ENCODE measurements at regions not wholly inside any gene's neighbourhood (a gene's known extent, or its start where the extent isn't known, plus 50 kb on each side); places are given as distances from the start of the nearest gene placed in this dataset.
"Not testable (repeated sequence)": the region's sequence is repeated elsewhere in the genome, so short reads cannot be mapped to it uniquely, and the experiment has no call there.

GRCh38 chr14:106235356-106236159, 709.2 kb downstream of the TMEM121 start:
- no peak for DNase-seq

- DNase-seq, result no peak
These were observed 722.2 kb downstream of the TMEM121 start for GRCh38 chr14:106248321-106249192.

DNA sequence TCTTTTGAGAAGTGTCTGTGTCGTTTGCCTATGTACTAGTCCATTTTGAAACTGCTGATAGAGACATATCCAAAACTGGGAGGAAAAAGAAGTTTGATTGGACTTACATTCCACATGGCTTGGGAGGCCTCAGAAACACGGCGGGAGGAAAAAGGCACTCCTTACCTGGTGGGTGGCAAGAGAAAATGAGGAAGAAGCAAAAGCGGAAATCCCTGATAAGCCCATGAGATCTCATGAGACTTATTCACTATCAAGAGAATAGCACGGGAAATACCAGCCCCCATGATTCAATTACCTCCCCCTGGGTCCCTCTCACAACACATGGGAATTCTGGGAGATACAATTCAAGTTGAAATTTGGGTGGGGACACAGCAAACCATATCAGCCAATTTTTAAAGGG, 727.6 kb downstream of the TMEM121 start:
- not testable (repeated sequence) for DNase-seq

DNA sequence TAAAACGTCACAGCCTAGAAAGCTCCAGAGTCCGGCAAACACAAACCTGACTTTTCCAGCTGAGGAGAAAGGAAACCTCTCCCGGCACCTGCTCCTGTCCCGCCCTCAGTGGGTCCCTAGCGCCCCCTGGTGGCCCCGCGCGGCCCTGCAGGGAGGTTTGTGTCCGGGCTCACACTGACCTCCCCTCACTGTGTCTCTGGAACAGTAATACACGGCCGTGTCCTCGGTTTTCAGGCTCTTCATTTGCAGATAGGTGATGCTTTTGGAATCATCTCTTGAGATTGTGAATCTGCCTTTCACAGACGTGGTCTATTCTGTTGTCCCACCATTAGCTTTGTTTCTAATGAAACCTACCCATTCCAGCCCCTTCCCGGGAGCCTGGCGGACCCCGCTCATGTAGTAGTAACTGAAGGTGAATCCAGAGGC, 731.2 kb downstream of the TMEM121 start:
- peak; percentile 92 for DNase-seq

- DNase-seq, result peak; percentile 90
These were observed 741.8 kb downstream of the TMEM121 start for GRCh38 chr14:106268013-106268727.

- DNase-seq, result no peak
These were observed 742.6 kb downstream of the TMEM121 start for GRCh38 chr14:106269029-106269428.

- no peak for DNase-seq
These were observed 743.2 kb downstream of the TMEM121 start for GRCh38 chr14:106269451-106270204.

DNA sequence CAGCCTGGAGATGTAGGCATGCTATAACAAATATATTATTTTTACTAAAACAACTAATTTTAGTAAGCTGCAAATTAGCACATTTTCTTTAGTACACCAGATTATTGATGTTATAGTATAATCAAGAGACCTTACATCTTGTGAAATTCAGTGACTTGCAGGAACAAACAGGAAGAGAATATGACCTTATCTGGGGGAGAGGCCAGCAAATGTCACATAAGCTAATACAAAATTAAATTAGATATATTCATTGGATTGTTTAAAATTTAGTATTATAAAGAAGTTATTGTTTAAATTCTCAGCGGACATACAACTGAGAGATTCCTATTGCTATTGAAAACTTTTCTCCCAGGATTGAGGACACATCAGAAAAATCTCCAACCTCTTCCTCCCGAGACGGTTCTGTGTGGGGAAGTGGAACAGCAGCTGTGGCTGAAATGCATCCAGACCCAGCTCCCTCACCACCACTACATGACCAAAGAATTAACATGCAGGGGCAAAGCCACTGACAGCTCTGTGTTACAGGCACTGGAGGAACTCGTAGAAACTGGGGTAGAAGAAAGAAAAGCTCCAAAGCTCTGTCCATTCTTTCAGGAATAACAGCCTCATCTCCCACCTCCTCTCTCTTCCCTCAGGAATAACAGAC, 744.2 kb downstream of the TMEM121 start:
- not testable (repeated sequence) for DNase-seq

DNA sequence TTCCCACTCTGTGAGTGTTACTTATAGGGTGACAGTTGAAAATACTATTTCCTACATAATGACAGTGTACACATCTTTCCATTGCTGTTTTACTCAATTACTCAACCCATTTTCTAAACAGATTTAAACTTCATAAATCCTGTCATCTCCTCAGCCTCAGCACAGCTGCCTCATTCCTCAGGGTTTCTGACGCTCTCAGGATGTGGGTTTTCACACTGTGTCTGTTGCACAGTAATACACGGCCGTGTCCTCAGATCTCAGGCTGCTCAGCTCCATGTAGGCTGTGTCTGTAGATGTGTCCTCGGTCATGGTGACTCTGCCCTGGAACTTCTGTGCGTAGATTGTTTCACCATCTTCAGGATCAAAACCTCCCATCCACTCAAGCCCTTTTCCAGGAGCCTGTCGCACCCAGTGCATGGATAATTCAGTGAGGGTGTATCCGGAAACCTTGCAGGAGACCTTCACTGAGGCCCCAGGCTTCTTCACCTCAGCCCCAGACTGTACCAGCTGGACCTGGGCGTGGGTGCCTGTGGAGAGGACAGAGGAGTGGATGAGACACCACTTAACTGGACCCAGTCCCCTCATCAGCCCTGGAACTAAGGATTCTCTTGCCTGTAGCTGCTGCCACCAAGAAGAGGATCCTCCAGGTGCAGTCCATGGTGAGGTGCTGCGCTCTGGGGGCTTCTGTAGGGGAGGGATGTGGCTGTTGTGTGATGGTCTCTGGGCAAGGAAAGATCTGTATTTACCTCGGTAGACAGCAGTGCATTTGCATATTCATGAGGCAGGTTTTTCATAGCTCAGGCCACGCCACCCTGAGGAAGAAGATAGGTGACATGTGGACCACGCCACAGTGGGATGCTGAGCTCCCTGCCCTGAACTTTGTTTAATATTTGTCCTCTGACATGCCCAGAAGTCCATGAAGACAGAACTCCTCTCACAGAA, 750.2 kb downstream of the TMEM121 start:
- DNase-seq, result no peak

DNA sequence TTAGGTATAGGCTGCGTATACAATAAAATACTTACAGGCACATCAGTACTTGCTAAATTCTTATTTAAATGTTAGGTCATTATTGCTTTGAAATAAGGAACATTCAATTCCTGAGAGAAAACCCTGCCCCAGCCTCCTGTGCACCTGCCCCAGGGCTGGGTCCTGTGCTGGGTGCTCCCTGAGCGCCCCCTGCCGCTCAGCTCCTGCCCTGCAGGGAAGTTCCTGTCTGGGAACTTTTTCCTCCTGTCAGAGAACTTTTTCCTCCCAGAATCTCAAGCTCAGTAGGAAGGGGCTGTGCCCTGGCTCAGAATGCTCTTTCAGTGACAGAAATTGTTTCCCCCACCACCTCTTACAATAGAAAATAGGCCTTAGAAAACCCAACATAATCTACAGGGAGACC, 751.1 kb downstream of the TMEM121 start:
- peak; percentile 72 for DNase-seq

- DNase-seq, result no peak
These were observed 754.5 kb downstream of the TMEM121 start for GRCh38 chr14:106280876-106281275.

DNA sequence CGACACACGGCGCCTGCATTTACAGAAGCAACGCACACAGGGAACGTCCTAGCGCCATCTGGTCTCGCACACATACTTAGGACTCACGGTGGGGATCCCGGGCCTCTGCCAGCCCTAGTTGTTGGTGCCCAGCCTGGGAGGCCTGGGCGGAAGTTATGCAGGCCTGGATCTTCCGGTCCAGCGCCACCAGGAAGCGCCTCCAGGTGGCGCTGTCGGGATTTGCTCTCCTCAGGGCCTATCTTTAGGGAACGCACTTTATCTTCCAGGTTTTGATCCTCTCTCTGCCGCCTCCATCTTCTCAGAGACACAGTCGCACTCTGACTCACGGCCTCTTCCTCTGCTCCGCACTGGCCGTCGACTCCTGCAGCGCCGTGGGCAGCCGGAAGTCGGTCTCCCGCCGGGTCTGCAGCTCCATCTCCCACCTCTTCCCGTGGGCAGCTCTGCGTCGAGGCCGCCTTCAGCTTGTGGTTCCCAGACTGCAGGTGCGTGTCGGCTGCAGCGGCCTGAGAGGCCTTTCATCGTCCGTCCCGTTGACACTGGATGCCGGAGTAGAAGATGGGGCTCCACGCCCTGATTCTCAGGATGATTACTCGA, 760.4 kb downstream of the TMEM121 start:
- no peak for DNase-seq

DNA sequence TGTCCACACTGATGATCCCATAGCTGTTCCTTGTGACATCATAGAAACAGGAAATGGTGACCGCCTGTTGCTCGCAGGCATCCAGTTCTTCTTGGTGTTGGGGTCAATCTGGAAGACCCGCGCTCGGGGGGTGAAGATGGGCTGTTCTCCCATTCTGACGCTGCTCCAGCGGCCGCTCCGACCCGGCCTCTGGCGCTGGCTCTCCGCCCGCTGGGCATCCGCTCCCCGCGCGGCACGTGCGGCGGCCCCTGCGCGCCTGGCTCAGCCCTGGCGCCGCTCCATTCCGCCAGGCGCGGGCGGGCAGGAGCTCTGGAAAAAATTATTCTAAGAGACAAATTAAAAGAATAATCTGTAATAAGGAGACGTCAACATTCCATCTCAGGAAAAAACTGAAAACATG, 761.1 kb downstream of the TMEM121 start:
- DNase-seq, result no peak

DNA sequence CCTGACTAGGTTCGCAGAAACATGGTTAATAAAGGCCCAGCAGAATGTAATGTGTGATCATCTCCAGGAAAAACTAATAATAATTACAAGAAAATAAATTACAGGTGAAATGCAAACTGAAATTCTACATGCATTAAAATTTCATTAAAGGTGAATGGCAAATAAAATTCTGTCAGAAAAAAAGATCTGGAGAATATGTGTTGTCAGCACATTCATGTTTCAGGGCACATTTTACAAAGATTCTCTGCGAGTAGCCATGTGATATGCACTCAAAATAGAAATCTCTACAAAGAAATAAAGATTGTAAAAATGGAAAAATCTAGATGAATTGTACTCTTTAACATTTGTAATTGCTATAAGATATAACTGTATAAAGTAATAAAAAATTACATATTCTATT, 765.2 kb downstream of the TMEM121 start:
- no peak for DNase-seq

GRCh38 chr14:106294324-106294723, 767.9 kb downstream of the TMEM121 start:
- DNase-seq, result no peak

- not testable (repeated sequence) for DNase-seq
These were observed 774.6 kb downstream of the TMEM121 start for GRCh38 chr14:106300951-106301510.

DNA sequence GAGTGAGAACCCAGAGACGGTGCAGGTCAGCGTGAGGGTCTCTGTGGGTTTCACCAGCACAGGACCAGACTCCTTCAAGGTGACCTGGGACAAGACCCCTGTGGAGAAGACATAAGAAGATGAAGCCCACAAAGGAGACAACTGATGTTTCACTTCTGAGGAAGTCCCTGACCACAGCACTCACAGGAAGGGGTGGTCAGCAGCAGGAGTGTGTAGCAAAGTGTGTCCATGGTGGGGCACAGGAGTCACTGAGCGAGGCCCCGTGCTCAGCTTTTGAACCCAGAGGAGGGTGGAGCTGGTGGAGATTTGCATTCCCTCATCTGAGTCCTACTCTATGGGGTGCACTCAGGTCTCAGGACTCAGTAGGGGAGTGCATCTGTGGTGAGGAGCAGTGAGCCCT, 775.2 kb downstream of the TMEM121 start:
- DNase-seq, result not testable (repeated sequence)

GRCh38 chr14:106302661-106303060, 776.3 kb downstream of the TMEM121 start:
- no peak for DNase-seq

- no peak for DNase-seq
These were observed 777.9 kb downstream of the TMEM121 start for GRCh38 chr14:106304271-106304670.

DNA sequence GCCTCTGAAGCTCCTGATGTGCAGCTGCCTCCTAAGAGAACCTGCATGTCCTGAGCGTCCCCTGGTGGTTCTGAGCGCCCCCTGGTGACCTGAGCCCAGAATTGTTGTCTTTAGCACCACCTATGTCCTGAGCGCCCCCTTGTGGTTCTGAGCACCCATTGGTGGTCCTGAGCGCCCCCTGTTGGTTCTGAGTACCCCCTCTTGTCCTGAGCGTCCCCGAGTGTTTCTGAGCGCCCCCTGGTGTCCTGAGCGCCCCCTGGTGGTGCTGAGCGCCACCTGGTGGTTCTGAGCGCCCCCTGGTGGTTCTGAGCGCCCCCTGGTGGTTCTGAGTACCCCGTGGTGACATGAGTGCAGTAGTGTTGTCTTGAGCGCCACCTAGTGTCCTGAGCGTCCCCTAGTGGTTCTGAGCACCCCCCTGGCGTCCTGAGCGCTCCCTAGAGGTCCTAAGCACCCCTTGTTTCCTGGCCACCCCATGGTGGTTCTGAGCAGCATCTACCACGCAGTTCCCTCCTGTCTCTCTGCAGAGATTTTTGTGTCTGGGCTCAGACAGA, 782.5 kb downstream of the TMEM121 start:
- peak; percentile 89 for DNase-seq

Measured in activated effector memory CD4-positive, alpha-beta T cell treated with anti-CD3 and anti-CD28 coated beads, Interleukin-2, amount 50 U/mL, for 16 hours (primary cell).